ENCODE measurements at regions not wholly inside any gene's neighbourhood (a gene's known extent, or its start where the extent isn't known, plus 50 kb on each side); places are given as distances from the start of the nearest gene placed in this dataset.
A peak's percentile ranks its signal among the peaks of the same experiment; 100 is the strongest.

DNA sequence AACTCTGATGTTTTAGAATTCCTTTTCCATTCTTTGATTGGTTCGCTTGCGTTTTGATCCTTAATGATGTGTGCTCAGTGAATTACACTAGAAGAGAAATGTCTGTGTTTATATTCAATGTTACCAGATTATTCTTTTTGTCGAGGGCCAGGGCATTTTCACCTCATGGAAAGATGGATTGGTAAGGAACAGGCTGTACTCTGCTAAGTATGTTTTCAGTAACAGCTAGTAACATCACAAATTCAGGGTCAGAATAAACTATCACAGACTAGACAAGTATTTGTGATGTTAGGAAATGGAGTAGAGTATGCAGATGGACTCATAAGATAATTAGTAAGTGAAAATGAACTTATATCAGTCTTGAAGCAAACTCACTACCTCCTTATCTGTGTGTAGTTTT, 235.6 kb downstream of the SOX4 start:
- intact Hi-C loops (cut with DNase I): no loop called here
- Histone ChIP-seq H3K9me3 (no peaks in the 10 kb centered on the region), H3K4me1 (peaks cover 0 to 5% (median 0%) of the 10 kb centered on the region in 12 donors), H3K4me3 (no peak overlapping the region), H3K36me3 (no peaks in the 10 kb centered on the region), H3K27ac (no peak overlapping the region), H3K27me3 (no peaks in the 10 kb centered on the region)
- no peak for ATAC-seq
- no peak for DNase-seq
- TF ChIP-seq, protein P1, sequence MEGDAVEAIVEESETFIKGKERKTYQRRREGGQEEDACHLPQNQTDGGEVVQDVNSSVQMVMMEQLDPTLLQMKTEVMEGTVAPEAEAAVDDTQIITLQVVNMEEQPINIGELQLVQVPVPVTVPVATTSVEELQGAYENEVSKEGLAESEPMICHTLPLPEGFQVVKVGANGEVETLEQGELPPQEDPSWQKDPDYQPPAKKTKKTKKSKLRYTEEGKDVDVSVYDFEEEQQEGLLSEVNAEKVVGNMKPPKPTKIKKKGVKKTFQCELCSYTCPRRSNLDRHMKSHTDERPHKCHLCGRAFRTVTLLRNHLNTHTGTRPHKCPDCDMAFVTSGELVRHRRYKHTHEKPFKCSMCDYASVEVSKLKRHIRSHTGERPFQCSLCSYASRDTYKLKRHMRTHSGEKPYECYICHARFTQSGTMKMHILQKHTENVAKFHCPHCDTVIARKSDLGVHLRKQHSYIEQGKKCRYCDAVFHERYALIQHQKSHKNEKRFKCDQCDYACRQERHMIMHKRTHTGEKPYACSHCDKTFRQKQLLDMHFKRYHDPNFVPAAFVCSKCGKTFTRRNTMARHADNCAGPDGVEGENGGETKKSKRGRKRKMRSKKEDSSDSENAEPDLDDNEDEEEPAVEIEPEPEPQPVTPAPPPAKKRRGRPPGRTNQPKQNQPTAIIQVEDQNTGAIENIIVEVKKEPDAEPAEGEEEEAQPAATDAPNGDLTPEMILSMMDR (IDR thresholded peaks at IDR 0.05): no peak
- TF ChIP-seq POLR2A (IDR thresholded peaks at IDR 0.05): no peak
- 86 to 92% (median 91%) methylated on average over 3 of the region's 3 CpGs for WGBS, 4 donors

DNA sequence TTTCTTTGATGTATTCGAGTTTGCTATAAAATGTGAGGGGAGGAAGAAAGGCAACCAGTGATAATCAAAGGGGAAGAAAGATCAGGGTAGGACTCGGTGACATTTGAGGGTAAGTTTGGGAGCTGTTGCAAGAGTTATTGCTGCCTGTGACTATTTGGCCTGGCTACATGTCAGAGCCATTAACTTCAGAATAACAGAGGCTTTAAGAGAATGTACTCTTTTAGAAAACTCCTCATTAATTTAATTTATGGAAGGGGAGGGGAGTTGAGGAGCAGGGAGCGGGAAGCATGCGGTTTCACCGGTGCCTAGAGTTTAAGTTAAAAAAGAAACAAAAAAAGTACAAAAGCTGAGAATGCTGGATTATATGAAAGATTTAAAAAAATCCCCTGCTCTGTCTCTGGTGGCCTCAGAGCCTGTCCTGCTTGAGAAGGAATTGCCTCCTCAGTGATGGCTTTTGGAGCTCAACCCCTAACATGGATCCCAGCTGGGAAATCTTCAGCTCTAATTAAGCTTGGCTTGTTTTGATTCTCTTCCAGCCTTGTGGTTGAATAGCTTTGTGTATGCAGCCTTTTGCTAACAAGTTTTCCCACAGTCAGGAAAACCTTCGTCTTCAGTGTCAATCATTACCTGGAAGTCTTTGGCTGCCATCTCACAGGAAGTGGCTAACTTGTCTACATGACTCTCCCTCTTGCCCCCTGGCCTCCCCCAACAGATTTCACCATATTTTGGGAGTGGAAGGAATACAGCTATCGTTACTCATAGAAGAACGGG, 238.2 kb downstream of the SOX4 start:
- no peaks in the 10 kb centered on the region for H3K9me3 ChIP-seq
- H3K27me3 ChIP-seq: no peaks in the 10 kb centered on the region
- ATAC-seq (no peak), DNase-seq (no peak)
- H3K4me3 ChIP-seq: no peak overlapping the region
- peaks cover 0 to 5% (median 0%) of the 10 kb centered on the region in 12 donors for H3K4me1 ChIP-seq
- TF ChIP-seq POLR2A (IDR thresholded peaks at IDR 0.05): no peak
- TF ChIP-seq, protein P1 (IDR thresholded peaks at IDR 0.05): no peak
- WGBS, 4 donors: 77 to 82% (median 79%) methylated on average over 8 of the region's 8 CpGs
- intact Hi-C loops (cut with DNase I): no loop called here
- H3K36me3 ChIP-seq: no peaks in the 10 kb centered on the region
- H3K27ac ChIP-seq: peak overlapping the region in 1 of 12 donors; percentile 6

- intact Hi-C loops (cut with DNase I): no loop called here
- Histone ChIP-seq H3K36me3 (no peaks in the 10 kb centered on the region), H3K4me3 (no peak overlapping the region), H3K27ac (no peak overlapping the region), H3K27me3 (no peaks in the 10 kb centered on the region), H3K9me3 (no peaks in the 10 kb centered on the region), H3K4me1 (peaks cover 0 to 10% (median 0%) of the 10 kb centered on the region in 12 donors)
- DNase-seq (no peak), ATAC-seq (no peak)
- TF ChIP-seq, protein P1 (IDR thresholded peaks at IDR 0.05): no peak
- no peak for TF ChIP-seq POLR2A (IDR thresholded peaks at IDR 0.05)
- WGBS, 4 donors: 83 to 91% (median 87%) methylated on average over 7 of the region's 7 CpGs
Observed at GRCh38 chr6:21836277-21836676, 242.7 kb downstream of the SOX4 start.

GRCh38 chr6:21836772-21837425, 243.3 kb downstream of the SOX4 start:
- no peak for TF ChIP-seq POLR2A (IDR thresholded peaks at IDR 0.05)
- TF ChIP-seq, protein P1 (IDR thresholded peaks at IDR 0.05): no peak
- 77 to 83% (median 78%) methylated on average over 6 of the region's 6 CpGs for WGBS, 4 donors

More at GRCh38 chr6:21836772-21837425, 243.3 kb downstream of the SOX4 start:
- H3K4me3 ChIP-seq: no peak overlapping the region
- DNase-seq (no peak), ATAC-seq (no peak)
- no peaks in the 10 kb centered on the region for H3K9me3 ChIP-seq
- peaks cover 0 to 10% (median 0%) of the 10 kb centered on the region in 12 donors for H3K4me1 ChIP-seq
- no peaks in the 10 kb centered on the region for H3K36me3 ChIP-seq
- no peaks in the 10 kb centered on the region for H3K27me3 ChIP-seq
- H3K27ac ChIP-seq: no peak overlapping the region
- intact Hi-C loops (cut with DNase I): no loop called here

All from heart left ventricle (tissue), 16 donors.